GM10266 (cell line): ENCODE measurements at regions not wholly inside any gene's neighbourhood (a gene's known extent, or its start where the extent isn't known, plus 50 kb on each side); places are given as distances from the start of the nearest gene placed in this dataset.

Source experiments
- DNase-seq: peaks from one replicate; pipeline ENCODE4 v3.0.0; 2012; ENCODE audit errors: extremely low spot score
- TF ChIP-seq, protein P1 (sequence below): IDR thresholded peaks from 2 replicates; pipeline ENCODE4 v1.5.1; 2012; ENCODE audit warnings: mild to moderate bottlenecking, low read depth; ENCODE audit not compliant: control insufficient read depth, insufficient read depth; ENCODE audit errors: missing control alignments

DNA sequence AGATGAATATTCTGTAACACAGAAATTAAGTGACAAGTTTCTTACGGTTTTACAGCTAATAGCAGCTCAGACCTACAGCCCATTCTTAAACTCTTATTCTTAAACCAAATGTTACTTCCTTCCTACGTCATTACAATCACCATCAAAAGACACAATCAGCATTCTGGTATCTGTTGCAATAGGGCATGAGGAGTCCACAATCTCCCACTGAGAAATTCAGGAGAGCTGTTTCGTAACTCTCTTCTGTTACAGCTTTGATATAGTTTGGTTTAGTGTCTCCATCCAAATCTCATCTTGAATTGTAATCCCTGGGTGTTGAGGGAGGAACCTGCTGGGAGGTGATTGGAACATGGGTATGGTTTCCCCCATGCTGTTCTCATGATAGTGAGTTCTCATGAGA, 163.4 kb downstream of the GAS1 start:
- no peak for DNase-seq
- TF ChIP-seq, protein P1, sequence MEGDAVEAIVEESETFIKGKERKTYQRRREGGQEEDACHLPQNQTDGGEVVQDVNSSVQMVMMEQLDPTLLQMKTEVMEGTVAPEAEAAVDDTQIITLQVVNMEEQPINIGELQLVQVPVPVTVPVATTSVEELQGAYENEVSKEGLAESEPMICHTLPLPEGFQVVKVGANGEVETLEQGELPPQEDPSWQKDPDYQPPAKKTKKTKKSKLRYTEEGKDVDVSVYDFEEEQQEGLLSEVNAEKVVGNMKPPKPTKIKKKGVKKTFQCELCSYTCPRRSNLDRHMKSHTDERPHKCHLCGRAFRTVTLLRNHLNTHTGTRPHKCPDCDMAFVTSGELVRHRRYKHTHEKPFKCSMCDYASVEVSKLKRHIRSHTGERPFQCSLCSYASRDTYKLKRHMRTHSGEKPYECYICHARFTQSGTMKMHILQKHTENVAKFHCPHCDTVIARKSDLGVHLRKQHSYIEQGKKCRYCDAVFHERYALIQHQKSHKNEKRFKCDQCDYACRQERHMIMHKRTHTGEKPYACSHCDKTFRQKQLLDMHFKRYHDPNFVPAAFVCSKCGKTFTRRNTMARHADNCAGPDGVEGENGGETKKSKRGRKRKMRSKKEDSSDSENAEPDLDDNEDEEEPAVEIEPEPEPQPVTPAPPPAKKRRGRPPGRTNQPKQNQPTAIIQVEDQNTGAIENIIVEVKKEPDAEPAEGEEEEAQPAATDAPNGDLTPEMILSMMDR = no peak

DNA sequence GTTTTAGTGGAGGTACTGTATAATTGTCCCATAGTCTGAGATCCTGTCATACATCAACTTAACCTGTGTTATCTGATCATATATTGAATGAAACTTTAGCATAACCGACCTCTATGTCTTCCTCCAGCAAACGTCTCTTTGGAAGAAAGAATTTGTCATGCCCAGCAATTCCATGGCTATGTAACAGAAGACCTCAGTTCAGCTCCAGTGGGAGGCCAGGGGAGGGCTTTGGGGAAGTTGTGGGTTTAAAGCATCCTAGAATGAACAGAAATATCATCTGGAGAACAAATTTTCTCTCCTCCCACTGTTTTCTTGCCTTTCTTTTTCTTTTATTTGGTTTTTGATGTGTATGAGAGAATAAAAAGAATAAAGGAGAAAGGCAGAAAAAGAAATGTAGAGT, 164.5 kb downstream of the GAS1 start:
- DNase-seq = no peak
- TF ChIP-seq, protein P1 = no peak

DNA sequence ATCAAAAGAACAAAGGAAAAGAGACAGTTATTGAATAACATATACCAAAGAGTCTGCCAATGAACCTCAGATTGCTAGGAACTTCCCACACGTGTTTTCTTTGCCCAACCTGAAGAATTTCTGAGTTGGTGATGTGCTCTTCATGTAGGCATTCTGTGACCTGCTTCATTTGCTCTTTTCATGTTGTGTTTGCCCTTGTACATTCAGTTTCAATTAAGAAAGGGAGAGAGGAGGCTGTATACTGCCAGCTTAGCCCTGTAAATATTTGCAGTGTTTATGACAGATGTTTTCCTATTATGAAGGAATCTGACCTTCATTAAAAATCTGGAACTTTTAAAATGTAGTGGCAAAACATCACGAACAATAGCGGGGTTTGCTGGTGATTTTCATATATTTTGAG, 168.5 kb downstream of the GAS1 start:
- no peak for DNase-seq
- TF ChIP-seq, protein P1 = no peak

DNA sequence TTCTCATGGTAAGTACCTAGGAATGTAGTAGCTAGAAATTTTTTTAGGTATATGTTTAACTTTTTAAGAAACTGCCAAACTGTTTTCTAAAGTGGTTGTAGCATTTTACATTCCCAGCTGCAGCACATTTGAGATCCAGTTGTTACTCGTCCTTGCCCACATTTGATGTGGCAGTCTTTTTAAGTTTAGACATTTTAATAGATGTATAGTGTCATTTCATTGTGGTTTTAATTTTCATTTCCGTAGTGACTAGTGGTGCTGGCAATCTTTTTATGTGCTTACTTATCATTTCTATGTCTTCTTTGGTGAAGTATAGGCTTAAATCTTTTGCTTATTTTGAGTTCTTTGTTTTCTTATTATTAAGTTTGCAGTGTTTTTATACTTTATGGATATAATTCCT, 171.6 kb downstream of the GAS1 start:
- TF ChIP-seq, protein P1 = no peak
- no peak for DNase-seq

DNA sequence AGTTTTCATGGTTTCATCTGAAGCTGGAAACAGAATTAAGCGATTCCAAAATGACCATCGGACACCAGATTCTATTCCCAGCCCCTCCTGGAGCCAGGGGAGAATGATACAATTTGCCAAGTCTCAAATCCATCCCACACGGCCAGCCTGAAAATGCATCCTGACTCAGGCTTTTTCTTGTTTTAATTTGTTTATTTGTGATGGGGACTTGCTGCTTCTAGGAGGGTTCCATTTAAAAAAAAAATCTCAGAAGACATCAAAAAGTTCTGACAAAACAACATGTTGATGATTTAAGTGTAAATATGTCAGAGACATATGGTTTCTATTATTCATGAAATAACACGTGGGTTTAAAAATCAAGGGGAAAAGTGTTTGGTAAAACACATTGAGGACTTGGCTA, 173.2 kb downstream of the GAS1 start:
- DNase-seq = no peak
- TF ChIP-seq, protein P1 = no peak

DNA sequence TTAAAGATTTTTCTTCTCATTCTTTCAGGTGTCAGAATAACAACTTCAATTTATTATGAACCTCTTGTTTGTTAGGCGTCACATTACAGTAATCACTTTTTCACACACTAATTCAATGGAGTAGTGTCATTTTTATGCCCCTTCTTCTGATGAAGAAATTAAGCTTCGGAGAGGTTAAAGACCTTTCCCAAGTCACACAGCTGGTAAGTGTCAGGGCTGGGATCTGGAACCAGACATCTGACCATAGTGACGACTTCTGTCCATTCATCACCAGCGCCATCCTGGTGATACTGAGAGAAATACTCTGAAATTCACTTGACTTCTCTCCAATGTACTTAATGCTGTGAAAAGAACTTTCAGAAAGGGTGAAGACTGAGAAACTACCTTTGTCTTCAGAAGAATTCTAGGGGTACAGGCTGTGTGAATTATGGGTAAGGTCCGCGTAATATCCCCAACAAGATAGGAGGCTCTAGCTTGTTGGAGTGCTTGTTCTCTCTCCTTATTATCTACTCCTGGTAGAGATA, 173.8 kb downstream of the GAS1 start:
- TF ChIP-seq, protein P1 = no peak
- no peak for DNase-seq

DNA sequence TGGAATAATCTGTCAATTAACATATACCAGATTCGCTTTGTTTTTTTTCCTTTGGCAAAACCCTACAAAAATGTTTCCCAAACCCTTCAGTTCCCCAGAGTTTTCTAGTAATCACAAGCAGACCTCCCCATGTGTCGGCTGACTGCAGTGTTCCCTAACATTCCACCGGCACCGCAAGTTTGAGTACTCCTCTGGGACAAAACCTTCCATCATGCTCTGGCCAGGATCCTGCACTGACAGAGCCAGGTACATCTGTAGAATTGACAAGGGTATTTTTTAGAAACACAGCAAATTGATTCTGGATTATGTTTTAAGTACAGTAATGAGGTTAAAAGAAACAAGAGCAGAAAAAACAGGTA, 174.7 kb downstream of the GAS1 start:
- TF ChIP-seq, protein P1 = no peak
- DNase-seq = no peak
